ENCODE measurements at regions not wholly inside any gene's neighbourhood (a gene's known extent, or its start where the extent isn't known, plus 50 kb on each side); places are given as distances from the start of the nearest gene placed in this dataset.

DNA sequence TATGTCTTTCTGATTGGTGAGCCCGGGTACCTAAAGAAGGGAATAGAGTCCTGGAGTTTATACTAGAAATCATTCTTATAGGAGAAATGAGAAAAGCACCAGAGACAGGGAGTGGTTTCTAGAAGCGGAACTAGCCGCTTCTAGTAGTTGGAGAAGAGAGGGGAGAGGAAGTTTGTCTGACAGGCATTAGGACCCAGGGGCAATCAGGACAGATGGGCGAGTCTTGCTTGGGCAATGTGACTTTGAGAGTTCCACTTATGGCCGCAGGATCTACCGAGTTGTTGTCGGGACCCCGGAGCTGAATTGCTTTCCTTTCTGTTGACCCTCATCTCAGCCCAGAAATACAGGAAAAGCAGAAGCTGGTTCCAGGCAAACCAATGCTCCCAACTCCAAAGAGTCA lies 596.8 kb upstream of the CNTN5 start:
- TF ChIP-seq, protein P1, sequence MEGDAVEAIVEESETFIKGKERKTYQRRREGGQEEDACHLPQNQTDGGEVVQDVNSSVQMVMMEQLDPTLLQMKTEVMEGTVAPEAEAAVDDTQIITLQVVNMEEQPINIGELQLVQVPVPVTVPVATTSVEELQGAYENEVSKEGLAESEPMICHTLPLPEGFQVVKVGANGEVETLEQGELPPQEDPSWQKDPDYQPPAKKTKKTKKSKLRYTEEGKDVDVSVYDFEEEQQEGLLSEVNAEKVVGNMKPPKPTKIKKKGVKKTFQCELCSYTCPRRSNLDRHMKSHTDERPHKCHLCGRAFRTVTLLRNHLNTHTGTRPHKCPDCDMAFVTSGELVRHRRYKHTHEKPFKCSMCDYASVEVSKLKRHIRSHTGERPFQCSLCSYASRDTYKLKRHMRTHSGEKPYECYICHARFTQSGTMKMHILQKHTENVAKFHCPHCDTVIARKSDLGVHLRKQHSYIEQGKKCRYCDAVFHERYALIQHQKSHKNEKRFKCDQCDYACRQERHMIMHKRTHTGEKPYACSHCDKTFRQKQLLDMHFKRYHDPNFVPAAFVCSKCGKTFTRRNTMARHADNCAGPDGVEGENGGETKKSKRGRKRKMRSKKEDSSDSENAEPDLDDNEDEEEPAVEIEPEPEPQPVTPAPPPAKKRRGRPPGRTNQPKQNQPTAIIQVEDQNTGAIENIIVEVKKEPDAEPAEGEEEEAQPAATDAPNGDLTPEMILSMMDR (conservative IDR thresholded peaks at IDR 0.05; ENCODE audit: low read depth, low read length) = no peak
- TF ChIP-seq, protein P2, sequence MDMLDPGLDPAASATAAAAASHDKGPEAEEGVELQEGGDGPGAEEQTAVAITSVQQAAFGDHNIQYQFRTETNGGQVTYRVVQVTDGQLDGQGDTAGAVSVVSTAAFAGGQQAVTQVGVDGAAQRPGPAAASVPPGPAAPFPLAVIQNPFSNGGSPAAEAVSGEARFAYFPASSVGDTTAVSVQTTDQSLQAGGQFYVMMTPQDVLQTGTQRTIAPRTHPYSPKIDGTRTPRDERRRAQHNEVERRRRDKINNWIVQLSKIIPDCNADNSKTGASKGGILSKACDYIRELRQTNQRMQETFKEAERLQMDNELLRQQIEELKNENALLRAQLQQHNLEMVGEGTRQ (IDR thresholded peaks at IDR 0.05; ENCODE audit: low read depth, low read length) = no peak
- TF ChIP-seq RCOR1 (IDR thresholded peaks at IDR 0.05; ENCODE audit: insufficient replicate concordance, low read length) (no peak), POLR2A (IDR thresholded peaks at IDR 0.05; ENCODE audit: low read depth, low read length) (no peak)

Data from IMR-90 (cell line).